HUES64 (cell line): ENCODE measurements at regions not wholly inside any gene's neighbourhood (a gene's known extent, or its start where the extent isn't known, plus 50 kb on each side); places are given as distances from the start of the nearest gene placed in this dataset.
"Not testable (repeated sequence)": the region's sequence is repeated elsewhere in the genome, so short reads cannot be mapped to it uniquely, and the experiment has no call there.

ENCODE experiments used
- H3K27ac ChIP-seq: 2 replicates; pipeline ENCODE4 v1.7.0; 2013; ENCODE audit warnings: low read depth, low read length, inconsistent platforms
- H3K27me3 ChIP-seq: 2 replicates; pipeline ENCODE4 v1.6.1; 2013; ENCODE audit warnings: mild to moderate bottlenecking, low read length; ENCODE audit not compliant: insufficient read depth
- H3K36me3 ChIP-seq: 2 replicates; pipeline ENCODE4 v1.6.1; 2013; ENCODE audit warnings: mild to moderate bottlenecking, low read length; ENCODE audit not compliant: insufficient read depth
- H3K4me1 ChIP-seq: 2 replicates; pipeline ENCODE4 v1.6.1; 2013; ENCODE audit warnings: mild to moderate bottlenecking, low read length, moderate library complexity; ENCODE audit not compliant: insufficient read depth
- H3K4me3 ChIP-seq: 2 replicates; pipeline ENCODE4 v1.5.1; 2013; ENCODE audit warnings: mild to moderate bottlenecking, low read length, moderate library complexity
- H3K9ac ChIP-seq: 2 replicates; pipeline ENCODE4 v1.6.1; 2013; ENCODE audit warnings: mild to moderate bottlenecking, low read depth, low read length
- H3K9me3 ChIP-seq: 2 replicates; pipeline ENCODE4 v1.6.1; 2013; ENCODE audit warnings: low read depth, low read length; ENCODE audit not compliant: insufficient read depth
- WGBS: fragments of 150-250, 120-280 bp; methylation state at CpG from one replicate; pipeline ENCODE4 v1.1.7; 2013; ENCODE audit warnings: missing lambda C conversion rate; 5-methylcytosine and 5-hydroxymethylcytosine counted together

DNA sequence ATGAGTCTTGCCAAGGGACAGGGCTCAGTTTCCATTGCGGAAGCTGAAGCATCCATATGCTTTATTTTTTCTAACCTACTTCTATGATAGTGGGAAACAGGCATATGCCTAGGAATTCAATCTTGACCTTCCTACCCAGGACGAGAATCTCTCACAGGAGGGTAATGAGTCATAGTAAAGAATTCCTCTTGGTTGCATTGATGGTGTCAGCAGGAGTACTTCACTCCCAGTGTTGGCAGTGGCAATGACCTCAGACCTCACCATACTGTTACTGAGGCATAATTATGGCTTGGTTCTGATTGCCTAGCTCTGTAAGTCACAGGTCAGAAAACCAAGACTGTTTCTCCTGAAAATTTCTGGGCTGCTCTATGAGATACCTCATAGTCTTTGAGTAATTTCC, 552.9 kb downstream of the ARL4A start:
- Histone ChIP-seq H3K27me3 (no peaks in the 10 kb centered on the region), H3K4me1 (no peaks in the 10 kb centered on the region), H3K36me3 (no peaks in the 10 kb centered on the region), H3K4me3 (no peak overlapping the region), H3K27ac (no peak overlapping the region), H3K9me3 (no peaks in the 10 kb centered on the region), H3K9ac (no peak overlapping the region)
- WGBS: 82% methylated on average over 1 of the region's 2 CpGs

DNA sequence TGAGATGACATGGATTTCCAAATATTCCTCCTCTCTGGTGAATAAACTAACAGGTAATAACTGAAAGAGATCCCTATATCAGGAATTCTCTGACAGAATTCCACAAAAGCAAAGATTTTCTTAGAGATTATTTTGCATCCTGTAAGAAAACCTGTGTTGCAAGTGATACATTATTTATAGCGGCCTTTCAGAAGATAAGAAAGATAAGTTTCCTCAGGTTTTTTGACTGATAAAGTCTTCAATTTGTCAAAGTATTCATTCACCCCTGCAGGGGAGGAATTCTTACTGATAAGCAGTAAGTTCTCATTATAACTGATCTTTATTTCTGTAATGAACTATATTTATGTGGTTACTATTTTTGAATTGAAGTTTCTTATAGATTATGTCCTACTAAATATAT, 554.0 kb downstream of the ARL4A start:
- no peak overlapping the region for H3K4me3 ChIP-seq
- H3K9ac ChIP-seq: no peak overlapping the region
- H3K9me3 ChIP-seq: no peaks in the 10 kb centered on the region
- H3K27me3 ChIP-seq: no peaks in the 10 kb centered on the region
- WGBS: 90% methylated on average over 1 of the region's 1 CpG
- no peaks in the 10 kb centered on the region for H3K4me1 ChIP-seq
- no peak overlapping the region for H3K27ac ChIP-seq
- no peaks in the 10 kb centered on the region for H3K36me3 ChIP-seq

DNA sequence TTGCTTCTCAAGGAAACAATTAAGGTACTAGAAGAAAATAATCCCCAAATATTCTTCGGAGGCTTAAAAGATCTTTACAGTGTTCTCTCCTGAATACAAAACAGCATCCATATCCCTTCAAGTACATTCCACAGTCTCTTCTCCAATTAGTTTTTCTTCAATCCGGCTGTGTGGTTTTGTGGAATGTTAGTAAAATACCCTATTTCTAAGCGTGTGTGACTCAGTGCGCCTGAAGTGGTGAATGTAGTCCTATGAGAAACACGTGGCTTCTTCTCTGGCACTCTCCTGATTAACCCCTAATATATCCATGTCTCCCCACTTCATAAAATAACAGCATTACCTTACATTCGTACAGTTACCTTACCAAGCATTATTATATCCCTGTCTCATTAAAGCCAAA, 570.2 kb downstream of the ARL4A start:
- Histone ChIP-seq H3K27ac (no peak overlapping the region), H3K9ac (no peak overlapping the region), H3K9me3 (no peaks in the 10 kb centered on the region), H3K36me3 (no peaks in the 10 kb centered on the region), H3K4me1 (no peaks in the 10 kb centered on the region), H3K4me3 (no peak overlapping the region), H3K27me3 (no peaks in the 10 kb centered on the region)
- WGBS: 95% methylated on average over 5 of the region's 6 CpGs

DNA sequence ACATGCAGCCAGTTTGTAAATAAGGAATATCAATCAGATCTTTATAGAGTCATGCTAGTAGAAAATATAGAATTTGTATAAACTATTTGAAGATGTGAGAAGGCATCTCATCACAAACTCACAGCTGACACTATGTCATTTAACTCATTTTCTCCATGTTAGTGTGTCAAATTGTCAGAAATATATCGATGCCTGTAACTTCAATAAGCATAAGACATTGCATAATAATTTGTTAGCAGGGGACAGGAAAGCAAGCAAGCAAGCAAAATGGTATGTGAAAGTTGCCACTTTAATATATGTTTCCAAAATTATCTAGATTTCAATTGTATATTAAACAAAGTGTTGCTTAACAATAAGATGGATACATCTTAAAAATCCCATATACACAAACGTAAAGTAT, 571.0 kb downstream of the ARL4A start:
- no peaks in the 10 kb centered on the region for H3K9me3 ChIP-seq
- H3K27me3 ChIP-seq: no peaks in the 10 kb centered on the region
- no peaks in the 10 kb centered on the region for H3K4me1 ChIP-seq
- no CpG with 5 or more reads among the region's 2 CpGs for WGBS
- H3K36me3 ChIP-seq: no peaks in the 10 kb centered on the region
- H3K27ac ChIP-seq: no peak overlapping the region
- no peak overlapping the region for H3K4me3 ChIP-seq
- H3K9ac ChIP-seq: no peak overlapping the region

DNA sequence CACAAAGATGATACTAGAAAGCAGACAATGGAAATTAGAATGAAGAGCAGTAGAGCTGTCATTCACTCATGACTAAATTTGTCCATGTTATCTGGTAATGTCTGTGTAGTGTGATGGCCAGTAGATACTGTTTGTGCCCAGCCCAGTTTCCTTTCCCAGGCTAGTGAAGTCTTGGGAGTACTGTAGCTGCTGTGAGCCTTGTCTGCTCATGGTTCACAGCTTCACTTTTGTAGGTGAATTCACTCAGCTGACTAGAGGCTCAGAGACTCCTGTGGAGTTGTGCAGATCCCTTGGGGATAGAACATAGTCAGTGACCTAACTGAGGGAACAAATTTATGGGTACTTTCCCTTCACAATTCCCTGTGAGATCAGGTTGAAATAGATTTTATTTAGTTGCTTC, 572.5 kb downstream of the ARL4A start:
- Histone ChIP-seq H3K4me1 (no peaks in the 10 kb centered on the region), H3K27ac (no peak overlapping the region), H3K4me3 (no peak overlapping the region), H3K27me3 (no peaks in the 10 kb centered on the region), H3K36me3 (no peaks in the 10 kb centered on the region), H3K9ac (no peak overlapping the region), H3K9me3 (no peaks in the 10 kb centered on the region)

- no peaks in the 10 kb centered on the region for H3K9me3 ChIP-seq
- WGBS: 25% methylated on average over 2 of the region's 4 CpGs
- no peaks in the 10 kb centered on the region for H3K27me3 ChIP-seq
- H3K4me3 ChIP-seq: no peak overlapping the region
- no peaks in the 10 kb centered on the region for H3K4me1 ChIP-seq
- H3K36me3 ChIP-seq: no peaks in the 10 kb centered on the region
- no peak overlapping the region for H3K27ac ChIP-seq
- H3K9ac ChIP-seq: no peak overlapping the region
These were observed 575.6 kb downstream of the ARL4A start for GRCh38 chr7:13262929-13263530.

DNA sequence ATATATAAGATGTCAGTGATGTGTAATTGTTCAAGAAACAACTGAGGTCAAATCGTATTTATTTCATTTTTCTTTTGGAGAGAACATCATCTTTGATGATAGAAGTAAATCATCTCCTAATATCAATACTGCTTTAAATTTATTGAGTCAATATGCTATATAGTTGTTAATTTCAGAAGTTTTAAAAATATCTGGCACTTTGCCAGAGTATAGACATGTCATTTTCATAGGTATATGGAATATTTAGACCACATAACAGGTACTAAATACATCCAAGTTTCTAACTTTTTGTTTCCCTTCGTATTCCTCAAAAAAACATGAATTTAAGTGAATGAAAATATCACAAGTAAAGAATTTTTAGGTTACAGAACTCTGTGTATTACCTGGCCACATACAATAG, 577.8 kb downstream of the ARL4A start:
- Histone ChIP-seq H3K27me3 (no peaks in the 10 kb centered on the region), H3K9ac (no peak overlapping the region), H3K27ac (no peak overlapping the region), H3K4me3 (no peak overlapping the region), H3K4me1 (no peaks in the 10 kb centered on the region), H3K9me3 (no peaks in the 10 kb centered on the region), H3K36me3 (no peaks in the 10 kb centered on the region)
- WGBS: no CpG with 5 or more reads among the region's 2 CpGs

- not testable (repeated sequence) for H3K9me3 ChIP-seq, H3K27ac ChIP-seq, H3K27me3 ChIP-seq, H3K9ac ChIP-seq, H3K4me1 ChIP-seq, H3K36me3 ChIP-seq, H3K4me3 ChIP-seq
- WGBS: 94% methylated on average over 9 of the region's 9 CpGs
These were observed 586.8 kb downstream of the ARL4A start for GRCh38 chr7:13274205-13274604.

GRCh38 chr7:13276977-13277376, 589.5 kb downstream of the ARL4A start:
- Histone ChIP-seq H3K27me3 (no peaks in the 10 kb centered on the region), H3K9me3 (peaks cover 10% of the 10 kb centered on the region), H3K4me3 (no peak overlapping the region), H3K27ac (no peak overlapping the region), H3K36me3 (0 out of 2 replicates have a peak, but pooled peaks cover 2% of the 10 kb centered on the region), H3K9ac (no peak overlapping the region), H3K4me1 (no peaks in the 10 kb centered on the region)

GRCh38 chr7:13278020-13278419, 590.6 kb downstream of the ARL4A start:
- Histone ChIP-seq H3K27ac (no peak overlapping the region), H3K4me3 (no peak overlapping the region), H3K4me1 (no peaks in the 10 kb centered on the region), H3K27me3 (no peaks in the 10 kb centered on the region), H3K36me3 (0 out of 2 replicates have a peak, but pooled peaks cover 2% of the 10 kb centered on the region), H3K9me3 (peaks cover 10% of the 10 kb centered on the region), H3K9ac (no peak overlapping the region)
- 43% methylated on average over 3 of the region's 3 CpGs for WGBS

GRCh38 chr7:13279854-13280435, 592.5 kb downstream of the ARL4A start:
- Histone ChIP-seq H3K4me3 (no peak overlapping the region), H3K4me1 (no peaks in the 10 kb centered on the region), H3K27ac (no peak overlapping the region), H3K36me3 (no peaks in the 10 kb centered on the region), H3K27me3 (no peaks in the 10 kb centered on the region), H3K9me3 (peaks cover 4% of the 10 kb centered on the region), H3K9ac (no peak overlapping the region)
- WGBS: no CpG with 5 or more reads among the region's 3 CpGs
